AG10803 (cell line): ENCODE measurements at regions not wholly inside any gene's neighbourhood (a gene's known extent, or its start where the extent isn't known, plus 50 kb on each side); places are given as distances from the start of the nearest gene placed in this dataset.
"Not testable (repeated sequence)": the region's sequence is repeated elsewhere in the genome, so short reads cannot be mapped to it uniquely, and the experiment has no call there.

Source experiments
- DNase-seq: peaks from one replicate; pipeline ENCODE4 v3.0.0; 2010; ENCODE audit warnings: low read depth
- H3K4me3 ChIP-seq: 2 replicates; pipeline ENCODE4 v1.5.1; 2011; ENCODE audit warnings: mild to moderate bottlenecking, low read length, control low read depth
- CTCF ChIP-seq: conservative IDR thresholded peaks from 2 replicates; pipeline ENCODE4 v1.5.1; 2011; ENCODE audit warnings: mild to moderate bottlenecking, low read length, control low read depth, inconsistent platforms

GRCh38 chr20:4470375-4470774, 215.9 kb upstream of the PRNP start:
- no peak; the same call in 1 of the 2 replicates for TF ChIP-seq CTCF
- peak; percentile 96 for DNase-seq
- no peak overlapping the region for H3K4me3 ChIP-seq

- no peak for TF ChIP-seq CTCF
- DNase-seq: peak; percentile 62
- H3K4me3 ChIP-seq: peak overlapping the region; percentile 14; the same call in 1 of the 2 replicates
Measured at GRCh38 chr20:4469910-4470309, 216.3 kb upstream of the PRNP start.

GRCh38 chr20:4468114-4468513, 218.1 kb upstream of the PRNP start:
- TF ChIP-seq CTCF: no peak
- DNase-seq: no peak
- H3K4me3 ChIP-seq: no peak overlapping the region

GRCh38 chr20:4465855-4466545, 216.9 kb upstream of the ADRA1D start:
- peak; percentile 66 for DNase-seq
- no peak overlapping the region for H3K4me3 ChIP-seq

GRCh38 chr20:4465212-4465611, 216.1 kb upstream of the ADRA1D start:
- TF ChIP-seq CTCF: no peak
- no peak overlapping the region for H3K4me3 ChIP-seq
- DNase-seq: no peak

More at GRCh38 chr20:4465855-4466545, 216.9 kb upstream of the ADRA1D start:
- no peak for TF ChIP-seq CTCF

- DNase-seq, H3K4me3 ChIP-seq: not testable (repeated sequence)
Measured at GRCh38 chr20:4462801-4463200, 213.7 kb upstream of the ADRA1D start.

GRCh38 chr20:4459081-4459480, 210.0 kb upstream of the ADRA1D start:
- DNase-seq: no peak
- H3K4me3 ChIP-seq: no peak overlapping the region
- no peak for TF ChIP-seq CTCF
